IMR-90 (cell line): ENCODE measurements at regions not wholly inside any gene's neighbourhood (a gene's known extent, or its start where the extent isn't known, plus 50 kb on each side); places are given as distances from the start of the nearest gene placed in this dataset.

Experiments used
- ATAC-seq: fragments of 200-7000 bp; cut with Tn5 transposase; 2 replicates; pipeline ENCODE4 v1.9.1; 2020; ENCODE audit warnings: low read depth, mild to moderate bottlenecking, moderate library complexity
- BruUV-seq: library from RNA; stranded (reverse); fragments of 400-500 nt; replicated peaks from 2 replicates; lab custom pipeline; 2021; lab: Mats Ljungman, UMichigan
- CTCF ChIA-PET: fragments of 300-600 bp; formaldehyde crosslinking; extraction: SDS; loops from one replicate; lab custom pipeline; 2021; ENCODE audit warnings: antibody characterized with exemption; lab: Yijun Ruan, JAX
- POLR2A ChIA-PET: fragments of 300-600 bp; sonication (Branson Sonifier 250); formaldehyde crosslinking; loops from one replicate; lab custom pipeline; 2022; ENCODE audit warnings: antibody characterized with exemption; ENCODE audit not compliant: unreplicated experiment; lab: Charles Lee
- DNase-seq: peaks from one replicate; pipeline ENCODE4 v3.0.0; 2013
- H2AFZ ChIP-seq: replicated peaks from 2 replicates; pipeline ENCODE3; 2013; ENCODE audit warnings: low read length, mild to moderate bottlenecking; ENCODE audit not compliant: poor library complexity
- H2AK5ac ChIP-seq: 2 replicates; pipeline ENCODE4 v1.6.1; 2013; ENCODE audit warnings: low read depth, low read length, inconsistent platforms
- H2AK9ac ChIP-seq: replicated peaks from 2 replicates; pipeline ENCODE3; 2013; ENCODE audit warnings: mild to moderate bottlenecking, low read depth, low read length, moderate library complexity; ENCODE audit not compliant: poor library complexity
- H2BK120ac ChIP-seq: 2 replicates; pipeline ENCODE4 v1.6.1; 2013; ENCODE audit warnings: low read depth, low read length, inconsistent platforms
- H2BK15ac ChIP-seq: 3 replicates; pipeline ENCODE4 v1.6.1; 2013; ENCODE audit warnings: low read depth, low read length, inconsistent platforms
- H2BK20ac ChIP-seq: 2 replicates; pipeline ENCODE4 v1.6.1; 2013; ENCODE audit warnings: low read depth, mild to moderate bottlenecking, inconsistent platforms, low read length, moderate library complexity
- H2BK5ac ChIP-seq: 2 replicates; pipeline ENCODE4 v1.6.1; 2013; ENCODE audit warnings: mild to moderate bottlenecking, low read depth, low read length, inconsistent platforms; ENCODE audit not compliant: poor library complexity, severe bottlenecking
- H3K14ac ChIP-seq: replicated peaks from 2 replicates; pipeline ENCODE4 v1.6.1; 2013; ENCODE audit warnings: low read depth, low read length, inconsistent platforms
- H3K18ac ChIP-seq: 2 replicates; pipeline ENCODE4 v1.6.1; 2013; ENCODE audit warnings: low read depth, low read length, control low read depth
- H3K23ac ChIP-seq: 2 replicates; pipeline ENCODE4 v1.6.1; 2013; ENCODE audit warnings: low read depth, low read length, inconsistent platforms
- H3K27ac ChIP-seq: 2 replicates; pipeline ENCODE4 v1.5.1; 2013; ENCODE audit warnings: mild to moderate bottlenecking, control low read depth, low read length; ENCODE audit not compliant: insufficient read depth
- H3K27me3 ChIP-seq: 2 replicates; pipeline ENCODE4 v1.6.1; 2013; ENCODE audit warnings: low read length; ENCODE audit not compliant: control insufficient read depth, insufficient read depth
- H3K36me3 ChIP-seq: 2 replicates; pipeline ENCODE4 v1.6.1; 2013; ENCODE audit warnings: low read length, mixed read lengths; ENCODE audit not compliant: control insufficient read depth, insufficient read depth
- H3K4ac ChIP-seq: 2 replicates; pipeline ENCODE4 v1.6.1; 2013; ENCODE audit warnings: low read depth, low read length, inconsistent platforms
- H3K4me1 ChIP-seq: 2 replicates; pipeline ENCODE4 v1.6.1; 2013; ENCODE audit warnings: low read length, mixed read lengths; ENCODE audit not compliant: control insufficient read depth, insufficient read depth
- H3K4me2 ChIP-seq: 2 replicates; pipeline ENCODE4 v1.6.1; 2013; ENCODE audit warnings: low read depth, mild to moderate bottlenecking, control low read depth, low read length, moderate library complexity
- H3K4me3 ChIP-seq: 2 replicates; pipeline ENCODE4 v1.5.1; 2013; ENCODE audit warnings: low read depth, mild to moderate bottlenecking, control low read depth, low read length, moderate library complexity; ENCODE audit not compliant: insufficient read depth
- H3K56ac ChIP-seq: 2 replicates; pipeline ENCODE4 v1.6.1; 2013; ENCODE audit warnings: low read length, inconsistent platforms; ENCODE audit not compliant: insufficient read depth; ENCODE audit errors: extremely low read depth
- H3K79me1 ChIP-seq, 2 experiments: 2 replicates each; pipeline ENCODE4 v1.6.1; 2013; ENCODE audit warnings: low read length in 2 of 2, inconsistent platforms in 1 of 2, low read depth in 1 of 2
- H3K9ac ChIP-seq: 2 replicates; pipeline ENCODE4 v1.6.1; 2013; ENCODE audit warnings: low read depth, low read length, control low read depth
- H3K9me1 ChIP-seq: 2 replicates; pipeline ENCODE4 v1.6.1; 2013; ENCODE audit warnings: low read length, inconsistent platforms; ENCODE audit not compliant: insufficient read depth
- H3K9me3 ChIP-seq: 2 replicates; pipeline ENCODE4 v1.6.1; 2013; ENCODE audit warnings: low read length; ENCODE audit not compliant: control insufficient read depth, insufficient read depth
- H4K20me1 ChIP-seq: 2 replicates; pipeline ENCODE4 v1.6.1; 2013; ENCODE audit warnings: low read length, inconsistent platforms; ENCODE audit not compliant: insufficient read depth
- H4K5ac ChIP-seq: 2 replicates; pipeline ENCODE4 v1.6.1; 2013; ENCODE audit warnings: mild to moderate bottlenecking, low read depth, low read length, control low read depth
- H4K8ac ChIP-seq, 2 experiments: 2 replicates each; pipeline ENCODE4 v1.6.1; 2013; ENCODE audit warnings: low read depth in 2 of 2, low read length in 2 of 2, control low read depth in 1 of 2, inconsistent platforms in 1 of 2
- H4K91ac ChIP-seq: 2 replicates; pipeline ENCODE4 v1.6.1; 2013; ENCODE audit warnings: low read depth, low read length, inconsistent platforms; ENCODE audit not compliant: insufficient read depth
- BHLHE40 ChIP-seq: fragments of 150-350 bp; IDR thresholded peaks from 2 replicates; pipeline ENCODE4 v1.6.1; 2016; ENCODE audit warnings: mild to moderate bottlenecking, low read depth, low read length
- CEBPB ChIP-seq: IDR thresholded peaks from 2 replicates; pipeline ENCODE4 v1.6.1; 2012; ENCODE audit warnings: low read depth, low read length, improper control_type of control experiment
- CHD1 ChIP-seq: IDR thresholded peaks from 2 replicates; pipeline ENCODE4 v1.6.1; 2012; ENCODE audit warnings: low read depth, low read length, improper control_type of control experiment
- FOS ChIP-seq: fragments of 150-350 bp; IDR thresholded peaks from 2 replicates; pipeline ENCODE4 v1.6.1; 2016; ENCODE audit warnings: low read depth, low read length
- MAFK ChIP-seq: IDR thresholded peaks from 2 replicates; pipeline ENCODE4 v1.6.1; 2012; ENCODE audit warnings: low read depth, low read length, improper control_type of control experiment
- MAZ ChIP-seq: IDR thresholded peaks from 2 replicates; pipeline ENCODE4 v1.6.1; 2012; ENCODE audit warnings: low read depth, mild to moderate bottlenecking, low read length, improper control_type of control experiment, moderate library complexity, borderline replicate concordance
- NFE2L2 ChIP-seq: fragments of 150-350 bp; IDR thresholded peaks from 2 replicates; pipeline ENCODE4 v1.6.1; 2016; ENCODE audit warnings: low read depth, mild to moderate bottlenecking, low read length
- POLR2A ChIP-seq: IDR thresholded peaks from 2 replicates; pipeline ENCODE4 v1.6.1; 2012; ENCODE audit warnings: mild to moderate bottlenecking, low read depth, low read length
- SMC3 ChIP-seq: fragments of 150-350 bp; IDR thresholded peaks from 2 replicates; pipeline ENCODE4 v1.6.1; 2016; ENCODE audit warnings: low read depth, mild to moderate bottlenecking, antibody characterized with exemption, low read length, moderate library complexity
- dilution Hi-C: fragments of 300-500 bp; cut with HindIII; formaldehyde crosslinking; loops from one replicate; pipeline ENCODE4 v1.14.3; 2018; ENCODE audit warnings: low sequenced_read_pairs; ENCODE audit not compliant: unreplicated experiment
- in situ Hi-C: fragments of 300-500 bp; cut with MboI; formaldehyde crosslinking; loops from 3 replicates; pipeline ENCODE4 v1.14.3; 2019; ENCODE audit warnings: low sequenced_read_pairs, inconsistent platforms, mixed read lengths
- intact Hi-C: fragments of 100-400 bp; cut with micrococcal nuclease; formaldehyde crosslinking; loops from 2 replicates; pipeline ENCODE4 v1.10.0; 2022

DNA sequence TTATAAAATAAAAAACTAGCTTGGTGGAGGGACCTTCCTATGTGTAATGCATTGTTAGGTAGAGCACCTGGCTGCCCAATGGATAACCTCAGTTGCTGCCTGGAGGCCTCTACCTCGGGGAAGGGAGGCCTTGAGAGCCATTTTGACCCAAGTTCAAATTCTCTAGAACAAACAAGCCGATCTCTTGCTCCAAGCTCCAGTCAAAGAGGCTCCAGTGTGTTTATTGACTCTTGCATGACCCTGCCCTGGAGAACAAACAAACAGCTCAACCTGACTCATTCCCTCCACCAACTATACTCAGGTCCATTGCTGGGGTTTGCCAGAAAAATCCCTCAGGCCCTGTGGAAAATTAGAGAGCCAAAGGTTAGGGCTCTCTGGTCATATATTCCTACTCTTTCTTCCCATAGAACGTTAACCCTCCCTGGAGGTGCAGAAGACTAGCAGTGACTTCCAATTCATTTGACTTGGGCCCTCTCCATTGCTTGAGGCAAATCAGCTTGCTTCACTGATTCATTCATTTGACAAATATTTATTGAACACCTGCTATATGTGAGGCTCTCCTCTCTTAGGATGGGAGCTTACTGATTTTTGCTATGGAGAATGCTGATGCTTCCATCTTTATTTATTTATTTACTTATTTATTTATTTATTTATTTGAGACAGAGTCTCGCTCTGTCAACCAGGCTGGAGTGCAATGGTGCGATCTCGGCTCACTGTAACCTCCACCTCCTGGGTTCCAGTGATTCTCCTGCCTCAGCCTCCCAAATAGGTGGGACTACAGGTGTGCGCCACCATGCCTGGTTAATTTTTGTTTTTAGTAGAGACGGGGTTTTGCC, 73.7 kb upstream of the CISTR start (continued):
- no peak for TF ChIP-seq CEBPB

DNA sequence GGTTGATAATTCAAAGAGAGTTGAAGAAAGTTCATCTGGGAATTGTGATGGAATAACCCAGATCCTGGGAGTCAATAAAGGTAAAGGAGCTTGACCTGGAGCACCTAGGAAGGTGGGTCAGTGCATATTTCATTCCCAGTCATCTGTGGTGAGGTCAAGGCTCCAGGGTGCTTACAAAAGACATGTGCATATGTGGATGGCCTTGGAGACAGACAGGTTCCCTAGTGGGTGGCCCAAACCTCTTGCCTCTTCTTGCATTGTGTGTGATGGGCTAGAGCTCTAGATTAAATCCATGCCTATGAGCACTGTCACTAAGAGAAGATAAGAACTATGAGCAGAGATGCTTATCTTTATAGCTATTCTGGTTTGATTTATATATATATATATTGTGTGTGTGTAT, 75.5 kb upstream of the CISTR start:
- Histone ChIP-seq H3K18ac (no peak overlapping the region), H3K9ac (no peak overlapping the region), H3K27ac (no peak overlapping the region), H4K8ac (no peak overlapping the region), H3K56ac (no peak overlapping the region), H3K9me1 (no peaks in the 10 kb centered on the region; the same call in 1 of the 2 replicates), H2BK20ac (no peak overlapping the region), H3K14ac (no peak overlapping the region), H3K36me3 (no peaks in the 10 kb centered on the region), H2BK5ac (no peak overlapping the region), H2AK5ac (no peak overlapping the region), H3K27me3 (peaks cover 20% of the 10 kb centered on the region), H3K4me3 (no peak overlapping the region), H2BK120ac (no peak overlapping the region), H2AK9ac (no peak overlapping the region), H3K79me1 (no peaks in the 10 kb centered on the region), H2AFZ (no peak overlapping the region), H3K4me1 (no peaks in the 10 kb centered on the region; the same call in 1 of the 2 replicates), H2BK15ac (no peak overlapping the region), H3K9me3 (no peaks in the 10 kb centered on the region), H3K4ac (no peak overlapping the region), H4K20me1 (no peaks in the 10 kb centered on the region), H4K91ac (no peak overlapping the region), H4K5ac (no peak overlapping the region), H3K4me2 (no peak overlapping the region), H3K23ac (no peak overlapping the region)
- intact Hi-C loops (no loop called here), dilution Hi-C loops (no loop called here), in situ Hi-C loops (no loop called here)
- no peak for ATAC-seq
- ChIA-PET POLR2A (no interaction called here), CTCF (no interaction called here)
- BruUV-seq = no TSS peak
- no peak for DNase-seq
- TF ChIP-seq NFE2L2 (no peak), MAFK (no peak), CEBPB (no peak), FOS (no peak), POLR2A (no peak), MAZ (no peak), SMC3 (no peak), CHD1 (no peak), BHLHE40 (no peak)
